Endothelial cell of umbilical vein (primary cell): ENCODE measurements at regions not wholly inside any gene's neighbourhood (a gene's known extent, or its start where the extent isn't known, plus 50 kb on each side); places are given as distances from the start of the nearest gene placed in this dataset.

ENCODE experiments used
- BruUV-seq: library from RNA; stranded (reverse); fragments of 400-500 nt; replicated peaks from 2 replicates; lab custom pipeline; 2021; lab: Mats Ljungman, UMichigan
- CTCF ChIA-PET: fragments of 300-600, 350-600 bp; sonication (Branson Sonifier 250); formaldehyde crosslinking; loops from one replicate; lab custom pipeline; 2021; ENCODE audit warnings: antibody characterized with exemption, inconsistent platforms; lab: Charles Lee
- POLR2A ChIA-PET: fragments of 300-600, 350-600 bp; sonication (Branson Sonifier 250); formaldehyde crosslinking; loops from one replicate; lab custom pipeline; 2021; ENCODE audit warnings: antibody characterized with exemption, inconsistent platforms; lab: Charles Lee
- DNase-seq: peaks from one replicate; pipeline ENCODE4 v3.0.0-alpha.2; 2011; ENCODE audit warnings: low read depth, low spot score
- FAIRE-seq: peaks from 2 replicates; lab custom pipeline; 2011; peaks lifted over from hg19 to GRCh38; lab: Jason Lieb, UNC
- H2AFZ ChIP-seq: 2 replicates; pipeline ENCODE4 v1.6.0; 2012; ENCODE audit warnings: low read depth, low read length, control low read depth, inconsistent platforms
- H3K27ac ChIP-seq: 2 replicates; pipeline ENCODE4 v1.5.1; 2011; ENCODE audit warnings: low read depth, mild to moderate bottlenecking, control low read depth, low read length, moderate library complexity; ENCODE audit not compliant: insufficient read depth
- H3K27me3 ChIP-seq, 2 experiments: 2 replicates each; pipeline versions ENCODE4 v1.6.0 to v1.6.1; 2011; ENCODE audit warnings: low read length in 2 of 2, mixed read lengths in 1 of 2; ENCODE audit not compliant: control insufficient read depth in 2 of 2, insufficient read depth in 2 of 2
- H3K36me3 ChIP-seq, 2 experiments: 2 replicates in 1 of 2; 3 replicates in 1 of 2; pipeline ENCODE4 v1.5.1; 2011; ENCODE audit warnings: low read length in 2 of 2, mild to moderate bottlenecking in 1 of 2, moderate library complexity in 1 of 2; ENCODE audit not compliant: control insufficient read depth in 2 of 2, insufficient read depth in 2 of 2; ENCODE audit errors: extremely low read depth in 1 of 2
- H3K4me1 ChIP-seq: 3 replicates; pipeline ENCODE4 v1.5.1; 2011; ENCODE audit warnings: mild to moderate bottlenecking, low read length; ENCODE audit not compliant: control insufficient read depth, insufficient read depth; ENCODE audit errors: extremely low read depth
- H3K4me2 ChIP-seq: 2 replicates; pipeline ENCODE4 v1.6.1; 2011; ENCODE audit warnings: low read length, control low read depth, mixed read lengths; ENCODE audit not compliant: insufficient read depth
- H3K4me3 ChIP-seq, 3 experiments: fragments of 200-600 bp in 1 of 3; sonication (generic), shearing (Covaris generic) in 1 of 3; replicated peaks in 1 of 3; 2 replicates each; pipeline ENCODE4 v1.5.1; 2011 to 2016; ENCODE audit warnings: control low read depth in 3 of 3, low read length in 3 of 3, mild to moderate bottlenecking in 2 of 3, inconsistent platforms in 1 of 3, low read depth in 1 of 3, moderate library complexity in 1 of 3; ENCODE audit not compliant: insufficient read depth in 1 of 3
- H3K79me2 ChIP-seq: 2 replicates; pipeline ENCODE4 v1.6.0; 2012; ENCODE audit warnings: low read length, inconsistent platforms; ENCODE audit not compliant: control insufficient read depth, insufficient read depth
- H3K9ac ChIP-seq: replicated peaks from 2 replicates; pipeline ENCODE3; 2011; ENCODE audit warnings: low read length, control low read depth; ENCODE audit not compliant: insufficient read depth; ENCODE audit errors: extremely low read depth
- H3K9me1 ChIP-seq: replicated peaks from 3 replicates; pipeline ENCODE4 v1.6.0; 2011; ENCODE audit warnings: mild to moderate bottlenecking, low read length; ENCODE audit not compliant: control insufficient read depth, insufficient read depth; ENCODE audit errors: extremely low read depth
- H3K9me3 ChIP-seq: replicated peaks from 2 replicates; pipeline ENCODE4 v1.5.1; 2012; ENCODE audit warnings: low read length, inconsistent platforms; ENCODE audit not compliant: control insufficient read depth, insufficient read depth
- H4K20me1 ChIP-seq: replicated peaks from 2 replicates; pipeline ENCODE3; 2011; ENCODE audit warnings: mild to moderate bottlenecking, low read length; ENCODE audit not compliant: control insufficient read depth, insufficient read depth; ENCODE audit errors: extremely low read depth
- CTCF ChIP-seq, 2 donors: IDR thresholded peaks; 1 replicate in 1 of 2; 2 replicates in 1 of 2; pipeline ENCODE4 v1.5.1; 2011; ENCODE audit warnings: low read length in 2 of 2, mild to moderate bottlenecking in 2 of 2, moderate library complexity in 2 of 2, control low read depth in 1 of 2, inconsistent platforms in 1 of 2, low read depth in 1 of 2; ENCODE audit not compliant: insufficient read depth in 1 of 2; ENCODE audit errors: extremely low read depth in 1 of 2
- EZH2 ChIP-seq: IDR thresholded peaks from 2 replicates; pipeline ENCODE4 v1.6.1; 2012; ENCODE audit warnings: borderline replicate concordance, low read depth, mild to moderate bottlenecking, moderate library complexity, low read length, inconsistent platforms; ENCODE audit not compliant: severe bottlenecking
- FOS ChIP-seq: IDR thresholded peaks from 2 replicates; pipeline ENCODE4 v1.6.1; 2011; ENCODE audit warnings: mild to moderate bottlenecking, low read length, moderate library complexity, borderline replicate concordance; ENCODE audit not compliant: insufficient read depth
- GATA2 ChIP-seq: IDR thresholded peaks from 2 replicates; pipeline ENCODE4 v1.7.0; 2011; ENCODE audit warnings: low read depth, mild to moderate bottlenecking, moderate library complexity, mixed read lengths, low read length; ENCODE audit not compliant: insufficient read length, insufficient read depth
- JUN ChIP-seq: IDR thresholded peaks from 2 replicates; pipeline ENCODE4 v1.6.1; 2011; ENCODE audit warnings: borderline replicate concordance, low read depth; ENCODE audit not compliant: insufficient read length, insufficient read depth
- MYC ChIP-seq: IDR thresholded peaks from one replicate; pipeline ENCODE4 v1.6.1; 2011; ENCODE audit warnings: mild to moderate bottlenecking, low read depth, low read length
- POLR2A ChIP-seq: IDR thresholded peaks from 2 replicates; pipeline ENCODE4 v1.6.1; 2012; ENCODE audit warnings: low read depth, mild to moderate bottlenecking, control low read depth, low read length
- POLR2AphosphoS5 ChIP-seq: IDR thresholded peaks from 2 replicates; pipeline ENCODE4 v1.6.1; 2012; ENCODE audit warnings: low read depth, mild to moderate bottlenecking, control low read depth, low read length, moderate library complexity; ENCODE audit not compliant: insufficient read depth
- dilution Hi-C: fragments of 300-500 bp; cut with MboI; formaldehyde crosslinking; loops from one replicate; pipeline ENCODE4 v1.15.0; 2019; ENCODE audit warnings: low sequenced_read_pairs; ENCODE audit not compliant: extremely low pct_ligation_motif_present
- intact Hi-C: fragments of 100-400 bp; cut with micrococcal nuclease; formaldehyde crosslinking; loops from one replicate; pipeline ENCODE4 v1.10.0; 2022
- TF ChIP-seq, protein P1 (sequence below): IDR thresholded peaks from 2 replicates; pipeline ENCODE4 v1.6.1; 2011; ENCODE audit not compliant: insufficient read depth, insufficient read length

GRCh38 chr13:39970177-39970846 is 314.9 kb downstream of the COG6 start:
- no peaks in the 10 kb centered on the region for H3K79me2 ChIP-seq
- no peaks in the 10 kb centered on the region for H3K27me3 ChIP-seq
- FAIRE-seq, result no peak
- intact Hi-C loops, result no loop called here
- H3K9ac ChIP-seq, result no peak overlapping the region
- H3K36me3 ChIP-seq, result no peaks in the 10 kb centered on the region
- no peak for DNase-seq
- no peaks in the 10 kb centered on the region for H4K20me1 ChIP-seq
- H3K9me3 ChIP-seq, result no peaks in the 10 kb centered on the region
- CTCF ChIA-PET, result no interaction called here
- H3K27ac ChIP-seq, result no peak overlapping the region
- H3K4me1 ChIP-seq, result peaks cover 6% of the 10 kb centered on the region
- TF ChIP-seq GATA2 (no peak), POLR2AphosphoS5 (no peak), CTCF (IDR thresholded peaks at IDR 0.05; ENCODE audit: extremely low read depth in 1 of 2, insufficient read depth in 1 of 2, low read depth in 1 of 2, low read length in 2 of 2) (no peak), JUN (no peak), EZH2 (no peak), MYC (no peak), POLR2A (no peak), FOS (no peak)
- TF ChIP-seq, protein P1, sequence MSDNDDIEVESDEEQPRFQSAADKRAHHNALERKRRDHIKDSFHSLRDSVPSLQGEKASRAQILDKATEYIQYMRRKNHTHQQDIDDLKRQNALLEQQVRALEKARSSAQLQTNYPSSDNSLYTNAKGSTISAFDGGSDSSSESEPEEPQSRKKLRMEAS, result no peak
- no peaks in the 10 kb centered on the region for H3K9me1 ChIP-seq
- BruUV-seq, result no TSS peak
- no peak overlapping the region for H3K4me3 ChIP-seq
- no peak overlapping the region for H3K4me2 ChIP-seq
- no peak overlapping the region for H2AFZ ChIP-seq
- dilution Hi-C loops, result no loop called here
- POLR2A ChIA-PET, result interaction anchor here (0.6 kb wide), 1 partner anchor 66 kb away, joined by 3 read pairs; no protein-coding TSS in a partner anchor
